HL-60 (cell line): ENCODE measurements at regions not wholly inside any gene's neighbourhood (a gene's known extent, or its start where the extent isn't known, plus 50 kb on each side); places are given as distances from the start of the nearest gene placed in this dataset.

ENCODE experiments used
- DNase-seq, 2 experiments: peaks; one replicate each; pipeline ENCODE4 v3.0.0-alpha.2; 2010 to 2020; ENCODE audit warnings: low read depth in 1 of 2, low spot score in 1 of 2
- H3K27ac ChIP-seq: fragments of 250-450 bp; sonication (Bioruptor Pico); replicated peaks from 2 replicates; pipeline ENCODE4 v1.5.1; 2020; ENCODE audit warnings: mild to moderate bottlenecking, moderate library complexity
- H3K27me3 ChIP-seq: fragments of 250-450 bp; sonication (Bioruptor Pico); 2 replicates; pipeline ENCODE4 v1.5.1; 2021; ENCODE audit warnings: mild to moderate bottlenecking, moderate library complexity; ENCODE audit not compliant: insufficient read depth, poor library complexity, severe bottlenecking
- H3K4me3 ChIP-seq: replicated peaks from 2 replicates; pipeline ENCODE4 v1.5.1; 2011; ENCODE audit warnings: mild to moderate bottlenecking, control low read depth, low read length; ENCODE audit not compliant: insufficient read depth
- CTCF ChIP-seq: IDR thresholded peaks from one replicate; pipeline ENCODE4 v1.5.1; 2011; ENCODE audit warnings: low read length, control low read depth, inconsistent platforms; ENCODE audit not compliant: insufficient read depth
- GABPA ChIP-seq: IDR thresholded peaks from 2 replicates; pipeline ENCODE4 v1.6.1; 2012; ENCODE audit warnings: low read depth
- POLR2AphosphoS5 ChIP-seq: IDR thresholded peaks from 2 replicates; pipeline ENCODE4 v1.6.1; 2012; ENCODE audit warnings: low read depth
- SPI1 ChIP-seq: IDR thresholded peaks from 2 replicates; pipeline ENCODE4 v1.6.1; 2012; ENCODE audit warnings: low read depth, mild to moderate bottlenecking, borderline replicate concordance
- TF ChIP-seq, protein P1 (sequence below): IDR thresholded peaks from 2 replicates; pipeline ENCODE4 v1.6.1; 2012; ENCODE audit warnings: low read depth; ENCODE audit not compliant: insufficient replicate concordance

GRCh38 chr9:80560976-80561375, 989.2 kb downstream of the TLE4 start:
- no peak for DNase-seq
- Histone ChIP-seq H3K27ac (no peak overlapping the region), H3K27me3 (no peaks in the 10 kb centered on the region), H3K4me3 (no peak overlapping the region)
- TF ChIP-seq, protein P1, sequence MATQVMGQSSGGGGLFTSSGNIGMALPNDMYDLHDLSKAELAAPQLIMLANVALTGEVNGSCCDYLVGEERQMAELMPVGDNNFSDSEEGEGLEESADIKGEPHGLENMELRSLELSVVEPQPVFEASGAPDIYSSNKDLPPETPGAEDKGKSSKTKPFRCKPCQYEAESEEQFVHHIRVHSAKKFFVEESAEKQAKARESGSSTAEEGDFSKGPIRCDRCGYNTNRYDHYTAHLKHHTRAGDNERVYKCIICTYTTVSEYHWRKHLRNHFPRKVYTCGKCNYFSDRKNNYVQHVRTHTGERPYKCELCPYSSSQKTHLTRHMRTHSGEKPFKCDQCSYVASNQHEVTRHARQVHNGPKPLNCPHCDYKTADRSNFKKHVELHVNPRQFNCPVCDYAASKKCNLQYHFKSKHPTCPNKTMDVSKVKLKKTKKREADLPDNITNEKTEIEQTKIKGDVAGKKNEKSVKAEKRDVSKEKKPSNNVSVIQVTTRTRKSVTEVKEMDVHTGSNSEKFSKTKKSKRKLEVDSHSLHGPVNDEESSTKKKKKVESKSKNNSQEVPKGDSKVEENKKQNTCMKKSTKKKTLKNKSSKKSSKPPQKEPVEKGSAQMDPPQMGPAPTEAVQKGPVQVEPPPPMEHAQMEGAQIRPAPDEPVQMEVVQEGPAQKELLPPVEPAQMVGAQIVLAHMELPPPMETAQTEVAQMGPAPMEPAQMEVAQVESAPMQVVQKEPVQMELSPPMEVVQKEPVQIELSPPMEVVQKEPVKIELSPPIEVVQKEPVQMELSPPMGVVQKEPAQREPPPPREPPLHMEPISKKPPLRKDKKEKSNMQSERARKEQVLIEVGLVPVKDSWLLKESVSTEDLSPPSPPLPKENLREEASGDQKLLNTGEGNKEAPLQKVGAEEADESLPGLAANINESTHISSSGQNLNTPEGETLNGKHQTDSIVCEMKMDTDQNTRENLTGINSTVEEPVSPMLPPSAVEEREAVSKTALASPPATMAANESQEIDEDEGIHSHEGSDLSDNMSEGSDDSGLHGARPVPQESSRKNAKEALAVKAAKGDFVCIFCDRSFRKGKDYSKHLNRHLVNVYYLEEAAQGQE: no peak
- TF ChIP-seq SPI1: no peak
- TF ChIP-seq POLR2AphosphoS5: no peak
- no peak for TF ChIP-seq GABPA
- TF ChIP-seq CTCF: no peak

DNA sequence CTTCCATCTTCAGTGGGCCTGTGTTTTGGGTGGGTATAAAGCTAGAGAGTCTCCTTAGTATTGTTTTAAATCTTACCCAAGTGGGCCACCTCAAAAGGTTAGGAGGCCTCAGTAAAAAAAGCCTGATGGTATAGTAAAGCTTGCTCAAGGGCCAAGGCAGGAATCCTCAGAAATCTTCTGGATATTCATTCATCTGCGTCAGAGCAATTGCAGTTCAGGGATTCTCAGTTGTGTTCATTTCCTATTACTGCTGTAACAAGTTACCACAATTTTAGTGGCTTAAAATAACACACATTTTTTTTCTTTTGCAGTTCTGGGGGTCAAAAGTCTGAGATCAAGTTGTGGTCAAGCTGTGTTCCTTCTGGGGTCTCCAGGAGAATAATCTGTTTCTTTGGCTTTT, 985.5 kb downstream of the TLE4 start:
- no peak overlapping the region for H3K27ac ChIP-seq
- H3K4me3 ChIP-seq: no peak overlapping the region
- TF ChIP-seq, protein P1: no peak
- no peak for TF ChIP-seq GABPA
- no peak for TF ChIP-seq SPI1
- no peak for TF ChIP-seq CTCF
- H3K27me3 ChIP-seq: no peaks in the 10 kb centered on the region
- no peak for DNase-seq

GRCh38 chr9:80556631-80557030, 984.9 kb downstream of the TLE4 start:
- no peak overlapping the region for H3K4me3 ChIP-seq
- no peak for DNase-seq
- H3K27me3 ChIP-seq: no peaks in the 10 kb centered on the region
- no peak overlapping the region for H3K27ac ChIP-seq
- TF ChIP-seq POLR2AphosphoS5 (no peak), CTCF (no peak), SPI1 (no peak), GABPA (no peak)
- TF ChIP-seq, protein P1: no peak
